Head of caudate nucleus (tissue), 42 donors: ENCODE measurements at regions not wholly inside any gene's neighbourhood (a gene's known extent, or its start where the extent isn't known, plus 50 kb on each side); places are given as distances from the start of the nearest gene placed in this dataset.
"Not testable (repeated sequence)": the region's sequence is repeated elsewhere in the genome, so short reads cannot be mapped to it uniquely, and the experiment has no call there.

ENCODE experiments used
- DNase-seq, 42 donors: peaks; one replicate each; pipeline versions ENCODE4 v3.0.0 to v3.0.0-alpha.2; 2020 to 2021; ENCODE audit warnings: mixed read lengths in 7 of 42
- intact Hi-C: fragments of 100-400 bp; cut with DNase I; formaldehyde crosslinking; loops from one replicate; pipeline ENCODE4 v1.15.0; 2022

- DNase-seq = no peak
- intact Hi-C loops = no loop called here
Measured at GRCh38 chr1:222938986-222939385, 124.1 kb downstream of the DISP1 start.

DNA sequence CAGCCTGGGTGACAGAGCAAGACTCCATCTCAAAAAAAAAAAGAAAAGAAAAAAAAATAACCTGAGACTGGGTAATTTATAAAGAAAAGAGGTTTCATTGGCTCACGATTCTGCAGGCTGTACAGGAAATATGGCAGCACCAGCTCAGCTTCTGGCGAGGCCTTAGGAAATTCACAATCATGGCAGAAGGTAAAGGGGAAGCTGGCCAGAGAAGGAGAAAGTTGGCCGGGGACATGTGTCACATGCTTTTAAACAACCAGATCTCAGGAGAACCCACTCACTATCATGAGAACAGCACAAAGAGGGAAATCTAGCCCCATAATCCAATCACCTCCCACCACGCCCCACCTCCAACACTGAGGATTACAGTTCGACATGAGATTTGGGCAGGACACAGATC is 125.3 kb downstream of the DISP1 start:
- DNase-seq = no peak
- intact Hi-C loops = no loop called here

DNA sequence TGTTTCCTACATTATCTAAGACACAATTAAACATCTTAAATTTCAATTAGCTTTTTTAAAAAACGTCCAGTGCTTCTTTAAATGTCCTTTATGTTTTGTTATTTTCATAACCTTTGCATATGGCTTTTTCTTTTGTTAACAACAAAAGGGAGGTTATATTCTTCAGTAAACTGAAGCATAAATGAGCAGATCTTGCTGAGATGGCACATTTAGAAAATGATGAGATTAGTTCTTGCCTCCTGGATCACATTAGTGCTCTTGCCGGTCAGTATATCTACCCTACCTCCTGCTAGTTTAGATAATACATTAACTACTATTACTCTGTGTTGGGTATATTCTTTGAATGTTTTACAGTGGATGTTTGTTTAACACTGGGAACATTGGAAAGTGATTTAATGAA is 126.1 kb downstream of the DISP1 start:
- intact Hi-C loops = no loop called here
- DNase-seq = no peak

DNA sequence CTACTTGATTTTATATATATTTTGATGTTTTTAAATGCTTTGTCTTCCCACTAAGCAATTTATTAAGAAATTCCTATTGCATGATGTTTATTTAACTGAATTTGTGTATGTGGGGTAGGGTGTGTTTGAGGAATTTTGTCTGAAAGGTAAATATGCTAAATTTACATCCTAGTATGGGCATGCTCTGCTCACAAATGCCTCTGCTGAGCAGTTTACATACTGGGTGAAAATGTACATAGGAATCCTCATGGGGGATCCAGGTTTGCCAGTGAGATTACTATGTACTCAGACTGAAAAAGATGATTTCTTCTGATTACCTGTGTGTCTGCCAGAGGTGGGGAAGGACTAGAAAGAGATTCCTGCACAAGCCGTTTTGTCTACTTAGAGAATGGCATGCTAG is 126.6 kb downstream of the DISP1 start:
- intact Hi-C loops = no loop called here
- DNase-seq = no peak

- intact Hi-C loops = no loop called here
- no peak for DNase-seq
Measured at GRCh38 chr1:222946436-222946835, 131.6 kb downstream of the DISP1 start.

DNA sequence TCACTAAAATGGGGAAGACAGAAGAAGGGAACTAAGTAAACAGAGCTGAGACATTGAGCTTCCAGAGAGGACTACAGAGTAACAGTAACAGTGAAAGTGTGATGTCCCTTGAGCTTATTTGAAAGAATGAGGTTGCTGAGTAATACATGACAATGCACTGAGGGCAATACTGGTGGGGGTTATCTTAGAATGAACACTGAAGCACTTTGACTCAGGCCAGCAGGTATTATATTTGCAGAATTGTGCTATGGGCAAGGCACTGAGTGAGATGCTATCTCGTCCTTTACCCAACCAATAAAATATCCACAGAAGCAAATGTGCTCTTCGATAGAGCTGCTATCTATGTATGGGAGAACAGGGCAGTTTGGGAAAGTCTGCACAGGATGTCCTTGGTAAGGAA is 133.2 kb downstream of the DISP1 start:
- no peak for DNase-seq
- intact Hi-C loops = no loop called here

GRCh38 chr1:222950892-222951291 is 136.1 kb downstream of the DISP1 start:
- no peak for DNase-seq
- intact Hi-C loops = no loop called here

DNA sequence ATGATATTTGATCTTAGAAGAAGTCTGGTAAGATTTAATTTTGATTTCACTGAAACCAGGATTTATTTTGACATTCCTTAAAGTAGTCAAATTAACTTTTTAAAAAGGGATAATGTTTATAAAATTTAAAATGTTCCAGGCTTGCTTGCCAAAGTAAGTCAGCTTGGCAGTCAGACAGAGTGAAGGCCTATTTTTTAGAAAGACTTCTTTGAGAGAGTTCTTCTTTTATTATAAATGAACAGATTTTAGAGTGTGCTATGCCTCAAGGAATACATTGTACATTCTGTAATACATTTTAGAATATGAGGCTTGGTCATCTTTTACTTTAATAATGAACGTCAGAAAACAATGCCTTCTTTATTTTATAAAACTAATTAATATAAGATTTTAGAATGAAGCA is 138.7 kb downstream of the DISP1 start:
- intact Hi-C loops = no loop called here
- no peak for DNase-seq

GRCh38 chr1:222955964-222956363 is 141.1 kb downstream of the DISP1 start:
- intact Hi-C loops = no loop called here
- no peak for DNase-seq

DNA sequence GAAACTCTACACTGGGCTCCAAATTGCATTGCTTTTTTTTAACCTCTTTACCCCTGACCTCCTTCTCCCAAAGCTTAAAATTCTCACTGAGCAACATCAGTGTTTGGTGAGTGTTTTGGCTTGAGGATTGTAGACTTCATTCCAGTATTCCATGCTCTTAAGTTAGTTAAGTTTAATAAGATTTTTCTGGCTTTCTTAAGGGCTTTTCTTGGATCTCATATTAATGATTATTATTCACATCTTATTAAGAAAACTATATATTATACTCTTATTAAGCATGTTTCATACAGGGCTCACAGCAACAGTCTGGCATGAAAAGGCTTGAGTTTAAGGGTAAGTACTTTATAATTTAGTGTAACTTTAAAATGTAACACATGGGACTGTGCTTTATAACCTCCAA is 141.8 kb downstream of the DISP1 start:
- intact Hi-C loops = no loop called here
- DNase-seq = no peak

DNA sequence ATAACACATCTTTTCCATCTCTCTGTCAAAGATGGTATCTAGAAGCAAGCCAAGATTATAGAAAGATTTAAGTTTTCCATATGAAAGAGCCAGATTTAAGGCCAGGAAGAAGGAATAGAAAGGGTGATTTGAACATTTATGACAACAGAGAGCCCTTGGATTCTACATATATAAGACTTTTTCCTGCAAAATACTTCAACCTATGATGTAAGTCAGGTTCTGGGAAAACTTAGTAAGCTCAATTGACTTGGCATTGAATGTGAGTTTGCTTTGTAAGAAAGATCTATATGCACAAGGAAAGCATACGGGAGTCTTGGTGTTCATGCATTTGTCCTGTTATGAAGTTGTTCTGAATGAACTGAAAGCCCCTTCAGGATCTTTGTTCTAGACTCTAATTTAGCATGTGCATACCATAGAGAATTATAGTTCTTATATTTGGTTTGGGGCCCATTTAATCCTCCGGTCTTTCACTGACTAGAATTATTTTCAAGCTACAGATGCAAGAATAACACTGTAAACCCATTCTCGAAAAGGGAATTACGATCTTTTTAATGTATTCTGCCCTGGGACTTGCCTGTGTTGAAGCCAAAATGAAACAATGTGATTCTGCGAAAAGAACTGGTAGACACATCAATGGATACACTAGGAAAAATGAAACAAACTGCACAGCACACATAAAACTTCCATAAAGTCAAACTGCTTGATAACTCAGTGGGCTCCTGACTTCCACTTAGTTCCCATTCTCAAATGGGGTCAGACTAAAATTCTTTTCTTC is 152.8 kb downstream of the DISP1 start:
- intact Hi-C loops = no loop called here
- no peak for DNase-seq

DNA sequence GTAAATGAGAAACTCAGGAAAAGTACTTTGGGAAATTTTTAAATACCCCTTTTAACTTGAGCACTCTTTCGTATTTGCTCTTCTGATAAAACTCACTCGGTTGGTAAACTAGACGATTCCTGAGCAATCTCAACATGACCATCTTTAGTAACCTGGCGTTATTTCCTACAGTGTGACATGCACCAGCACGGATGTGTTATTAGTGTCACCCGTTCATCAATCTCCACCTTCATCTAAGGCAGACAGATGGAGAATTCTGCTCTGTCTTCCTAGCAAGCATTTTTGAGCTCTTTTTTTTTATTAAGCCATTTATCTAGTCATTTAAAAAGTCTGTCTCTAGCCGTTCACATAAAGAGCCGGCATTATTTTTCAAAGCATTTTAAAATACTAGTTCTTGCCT is 155.2 kb downstream of the DISP1 start:
- intact Hi-C loops = no loop called here

DNA sequence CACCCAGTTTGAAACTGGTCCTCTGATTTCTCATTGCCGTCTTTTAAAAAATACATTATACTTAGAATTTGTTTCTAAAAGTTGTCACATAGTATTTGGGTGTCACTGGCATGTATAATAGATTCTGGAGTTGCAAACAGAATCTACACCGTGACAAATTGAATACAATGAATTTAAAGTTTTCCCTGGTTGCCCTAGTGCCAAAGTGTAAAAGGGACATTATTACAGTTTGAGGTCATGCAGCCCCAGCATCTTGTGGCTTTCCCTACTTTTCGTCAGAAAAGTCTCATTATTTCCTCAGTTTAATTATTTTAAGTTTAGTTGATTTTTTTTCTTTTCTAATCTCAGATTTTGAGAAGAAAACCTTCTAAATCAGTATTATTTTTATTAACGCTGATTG is 155.9 kb downstream of the DISP1 start:
- intact Hi-C loops = no loop called here
- DNase-seq = no peak

More for the DNA sequence above, 155.2 kb downstream of the DISP1 start:
- no peak for DNase-seq

DNA sequence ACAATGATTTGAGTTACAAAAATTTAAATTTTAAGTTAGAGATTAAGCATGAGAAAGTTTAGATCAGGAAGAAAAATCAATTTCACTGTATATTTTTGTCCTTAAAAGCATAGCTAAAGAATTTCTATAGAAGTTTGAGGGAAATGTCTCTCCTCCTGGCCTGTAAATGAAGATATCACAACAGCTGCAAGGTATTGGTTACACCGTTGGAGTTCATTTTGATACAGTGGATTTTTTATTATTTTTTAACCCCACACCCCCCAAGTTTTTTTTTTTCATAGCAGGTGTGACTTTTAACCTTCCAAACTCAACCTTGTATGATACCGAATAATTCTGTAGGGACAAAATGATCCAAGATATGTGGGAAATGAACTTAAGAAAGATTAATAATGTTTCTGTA is 156.3 kb downstream of the DISP1 start:
- intact Hi-C loops = no loop called here
- no peak for DNase-seq

DNA sequence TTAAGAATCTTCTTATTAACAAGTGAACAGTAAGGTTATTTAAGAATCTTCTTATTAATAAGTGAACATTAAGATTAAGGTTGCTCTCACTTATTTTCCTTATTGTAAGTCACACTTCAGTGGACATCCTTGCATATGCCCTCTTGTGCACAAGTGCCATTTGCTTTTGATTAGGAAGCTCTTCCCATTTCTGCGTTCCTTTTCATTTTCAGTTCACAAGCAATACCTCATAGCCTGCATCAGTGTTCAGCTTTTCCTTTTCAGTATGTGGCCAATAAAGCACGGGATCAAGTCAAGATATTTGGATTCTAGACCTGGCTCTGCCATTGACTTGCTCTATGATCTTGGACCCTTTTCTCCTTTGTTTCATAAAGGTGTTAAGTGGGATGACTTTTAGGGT is 158.7 kb downstream of the DISP1 start:
- intact Hi-C loops = no loop called here
- DNase-seq = no peak

DNA sequence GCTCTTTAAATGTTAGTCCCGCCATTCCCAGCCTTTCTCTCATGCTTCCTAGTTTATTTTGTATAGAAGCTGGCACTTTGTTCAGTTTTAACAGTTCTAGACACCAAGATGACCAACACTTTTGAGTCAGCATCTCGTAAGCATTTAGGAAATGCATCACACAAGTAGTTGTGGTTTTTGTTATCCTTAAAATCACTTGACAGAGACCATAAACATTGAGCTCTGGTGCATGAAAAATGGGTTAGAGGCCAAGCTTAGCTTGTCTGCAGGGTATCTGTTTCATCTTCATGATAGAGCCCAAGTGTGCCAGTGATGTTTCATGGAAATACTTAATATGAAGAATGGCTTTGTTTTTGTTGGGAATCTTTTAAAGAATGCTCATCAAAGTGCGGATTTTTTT is 159.7 kb downstream of the DISP1 start:
- no peak for DNase-seq
- intact Hi-C loops = no loop called here

GRCh38 chr1:222975472-222976122 is 160.8 kb downstream of the DISP1 start:
- no peak for DNase-seq
- intact Hi-C loops = no loop called here

GRCh38 chr1:222976453-222976852 is 161.6 kb downstream of the DISP1 start:
- no peak for DNase-seq
- intact Hi-C loops = no loop called here

GRCh38 chr1:222977294-222977693 is 162.5 kb downstream of the DISP1 start:
- intact Hi-C loops, DNase-seq: not testable (repeated sequence)

GRCh38 chr1:222979561-222979960 is 163.5 kb downstream of the TLR5 start:
- intact Hi-C loops = no loop called here
- no peak for DNase-seq

GRCh38 chr1:222987674-222988076 is 155.4 kb downstream of the TLR5 start:
- intact Hi-C loops = no loop called here
- no peak for DNase-seq
